SK-N-SH treated with all-trans-retinoic acid at 6 μM for 48 hours (cell line): ENCODE measurements at regions not wholly inside any gene's neighbourhood (a gene's known extent, or its start where the extent isn't known, plus 50 kb on each side); places are given as distances from the start of the nearest gene placed in this dataset.

Source experiments
- CREB5 ChIP-seq: fragments of 250-450 bp; sonication (Bioruptor Pico); IDR thresholded peaks from 2 replicates; pipeline ENCODE4 v1.5.1; 2020; ENCODE audit warnings: low read depth, mild to moderate bottlenecking, moderate library complexity
- CSRNP3 ChIP-seq: fragments of 250-450 bp; sonication (Bioruptor Pico); IDR thresholded peaks from 2 replicates; pipeline ENCODE4 v1.5.1; 2021; ENCODE audit warnings: mild to moderate bottlenecking, moderate library complexity
- ZNF565 ChIP-seq: fragments of 450-650 bp; formaldehyde crosslinking; conservative IDR thresholded peaks from 2 replicates; pipeline ENCODE4 v1.5.0; 2020; ENCODE audit warnings: low read depth, mild to moderate bottlenecking, moderate library complexity

- TF ChIP-seq ZNF565 (CRISPR knock-in tag) (no peak), CREB5 (no peak), CSRNP3 (CRISPR knock-in tag) (no peak)
These were observed 224.4 kb upstream of the CYRIA start for GRCh38 chr2:16890081-16890480.
